Subcutaneous abdominal adipose tissue (tissue), 5 donors: ENCODE measurements at regions not wholly inside any gene's neighbourhood (a gene's known extent, or its start where the extent isn't known, plus 50 kb on each side); places are given as distances from the start of the nearest gene placed in this dataset.

Source experiments
- H3K27ac ChIP-seq: one replicate; pipeline ENCODE4 v1.7.0; 2013; ENCODE audit warnings: low read depth, mild to moderate bottlenecking, inconsistent platforms, low read length, moderate library complexity
- H3K27me3 ChIP-seq, 5 donors: one replicate each; pipeline ENCODE4 v1.7.0; 2013; ENCODE audit warnings: low read length in 5 of 5, inconsistent platforms in 1 of 5; ENCODE audit not compliant: control insufficient read depth in 5 of 5, insufficient read depth in 4 of 5
- H3K36me3 ChIP-seq, 5 donors: one replicate each; pipeline ENCODE4 v1.7.0; 2013; ENCODE audit warnings: low read length in 5 of 5; ENCODE audit not compliant: control insufficient read depth in 5 of 5, insufficient read depth in 5 of 5
- H3K4me1 ChIP-seq, 5 donors: one replicate each; pipeline ENCODE4 v1.7.0; 2013; ENCODE audit warnings: low read length in 5 of 5, mild to moderate bottlenecking in 3 of 5, moderate library complexity in 1 of 5; ENCODE audit not compliant: control insufficient read depth in 5 of 5, insufficient read depth in 5 of 5
- H3K4me3 ChIP-seq, 5 donors: one replicate each; pipeline ENCODE4 v1.7.0; 2013; ENCODE audit warnings: low read length in 5 of 5, low read depth in 1 of 5
- H3K9ac ChIP-seq, 5 donors: one replicate each; pipeline ENCODE4 v1.7.0; 2013; ENCODE audit warnings: low read length in 5 of 5, mild to moderate bottlenecking in 4 of 5, moderate library complexity in 3 of 5
- H3K9me3 ChIP-seq, 5 donors: one replicate each; pipeline ENCODE4 v1.7.0; 2013; ENCODE audit warnings: low read length in 5 of 5; ENCODE audit not compliant: control insufficient read depth in 5 of 5
- donor health status: healthy.
- donor health status: healthy.
- donor health status: healthy.
- donor health status: healthy.
- donor health status: healthy.

GRCh38 chr5:120254385-120254784 lies 209.7 kb upstream of the PRR16 start:
- Histone ChIP-seq H3K36me3 (no peaks in the 10 kb centered on the region), H3K4me3 (no peak overlapping the region), H3K4me1 (peaks cover 0 to 6% (median 0%) of the 10 kb centered on the region in 5 donors), H3K9me3 (no peaks in the 10 kb centered on the region), H3K27ac (no peak overlapping the region), H3K9ac (no peak overlapping the region), H3K27me3 (no peaks in the 10 kb centered on the region)

- Histone ChIP-seq H3K4me1 (peaks cover 0 to 6% (median 0%) of the 10 kb centered on the region in 5 donors), H3K27me3 (no peaks in the 10 kb centered on the region), H3K9ac (no peak overlapping the region), H3K36me3 (no peaks in the 10 kb centered on the region), H3K4me3 (no peak overlapping the region), H3K9me3 (no peaks in the 10 kb centered on the region), H3K27ac (no peak overlapping the region)
These were observed 208.9 kb upstream of the PRR16 start for GRCh38 chr5:120255214-120255613.

- H3K4me1 ChIP-seq: peaks cover 0 to 6% (median 0%) of the 10 kb centered on the region in 5 donors
- H3K9ac ChIP-seq: no peak overlapping the region
- H3K36me3 ChIP-seq: no peaks in the 10 kb centered on the region
- no peaks in the 10 kb centered on the region for H3K27me3 ChIP-seq
- no peak overlapping the region for H3K4me3 ChIP-seq
- H3K9me3 ChIP-seq: no peaks in the 10 kb centered on the region
- no peak overlapping the region for H3K27ac ChIP-seq
These were observed 207.7 kb upstream of the PRR16 start for GRCh38 chr5:120256376-120256775.

- H3K27ac ChIP-seq: no peak overlapping the region
- peak overlapping the region in 1 of 5 donors; percentile 14 for H3K4me3 ChIP-seq
- no peaks in the 10 kb centered on the region for H3K36me3 ChIP-seq
- H3K9me3 ChIP-seq: no peaks in the 10 kb centered on the region
- no peak overlapping the region for H3K9ac ChIP-seq
- H3K27me3 ChIP-seq: no peaks in the 10 kb centered on the region
- peaks cover 0 to 6% (median 0%) of the 10 kb centered on the region in 5 donors for H3K4me1 ChIP-seq
These were observed 206.6 kb upstream of the PRR16 start for GRCh38 chr5:120257358-120257971.

- Histone ChIP-seq H3K9me3 (no peaks in the 10 kb centered on the region), H3K27ac (peak overlapping the region; percentile 37), H3K36me3 (no peaks in the 10 kb centered on the region), H3K4me3 (peak overlapping the region in 1 of 5 donors; percentile 14), H3K4me1 (peaks cover 0 to 6% (median 0%) of the 10 kb centered on the region in 5 donors), H3K27me3 (no peaks in the 10 kb centered on the region), H3K9ac (no peak overlapping the region)
These were observed 206.0 kb upstream of the PRR16 start for GRCh38 chr5:120258123-120258522.

- H3K4me3 ChIP-seq: no peak overlapping the region
- no peak overlapping the region for H3K9ac ChIP-seq
- peaks cover 0 to 6% (median 0%) of the 10 kb centered on the region in 5 donors for H3K4me1 ChIP-seq
- no peaks in the 10 kb centered on the region for H3K9me3 ChIP-seq
- H3K36me3 ChIP-seq: no peaks in the 10 kb centered on the region
- H3K27me3 ChIP-seq: no peaks in the 10 kb centered on the region
- no peak overlapping the region for H3K27ac ChIP-seq
These were observed 203.4 kb upstream of the PRR16 start for GRCh38 chr5:120260651-120261050.

- Histone ChIP-seq H3K9ac (no peak overlapping the region), H3K4me3 (no peak overlapping the region), H3K27me3 (no peaks in the 10 kb centered on the region), H3K36me3 (no peaks in the 10 kb centered on the region), H3K27ac (no peak overlapping the region), H3K9me3 (no peaks in the 10 kb centered on the region), H3K4me1 (no peaks in the 10 kb centered on the region)
These were observed 193.6 kb upstream of the PRR16 start for GRCh38 chr5:120270498-120270897.

GRCh38 chr5:120293796-120294195 lies 170.3 kb upstream of the PRR16 start:
- Histone ChIP-seq H3K4me3 (no peak overlapping the region), H3K36me3 (no peaks in the 10 kb centered on the region), H3K27ac (no peak overlapping the region), H3K27me3 (no peaks in the 10 kb centered on the region), H3K9me3 (no peaks in the 10 kb centered on the region), H3K4me1 (peaks cover 0 to 3% (median 0%) of the 10 kb centered on the region in 5 donors), H3K9ac (no peak overlapping the region)

- H3K4me3 ChIP-seq: no peak overlapping the region
- peaks cover 0 to 3% (median 0%) of the 10 kb centered on the region in 5 donors for H3K4me1 ChIP-seq
- H3K27me3 ChIP-seq: no peaks in the 10 kb centered on the region
- no peak overlapping the region for H3K9ac ChIP-seq
- no peak overlapping the region for H3K27ac ChIP-seq
- H3K9me3 ChIP-seq: no peaks in the 10 kb centered on the region
- no peaks in the 10 kb centered on the region for H3K36me3 ChIP-seq
These were observed 166.5 kb upstream of the PRR16 start for GRCh38 chr5:120297616-120298015.

- Histone ChIP-seq H3K4me1 (no peaks in the 10 kb centered on the region), H3K27ac (no peak overlapping the region), H3K4me3 (no peak overlapping the region), H3K9me3 (no peaks in the 10 kb centered on the region), H3K9ac (no peak overlapping the region), H3K36me3 (no peaks in the 10 kb centered on the region), H3K27me3 (no peaks in the 10 kb centered on the region)
These were observed 165.1 kb upstream of the PRR16 start for GRCh38 chr5:120298981-120299380.
